Liver (tissue), 8 donors: ENCODE measurements at regions not wholly inside any gene's neighbourhood (a gene's known extent, or its start where the extent isn't known, plus 50 kb on each side); places are given as distances from the start of the nearest gene placed in this dataset.

Source experiments
- DNase-seq: peaks from one replicate; pipeline ENCODE4 v3.0.0-alpha.2; 2017; ENCODE audit warnings: low spot score
- H3K27ac ChIP-seq, 2 donors: one replicate each; pipeline ENCODE4 v1.7.0; 2013; ENCODE audit warnings: inconsistent platforms in 2 of 2, low read length in 2 of 2, control low read depth in 1 of 2, low read depth in 1 of 2, mild to moderate bottlenecking in 1 of 2
- H3K27me3 ChIP-seq, 4 donors: one replicate each; pipeline versions ENCODE4 v1.6.1 to v1.7.0; 2013; ENCODE audit warnings: low read length in 3 of 4, inconsistent platforms in 1 of 4, mild to moderate bottlenecking in 1 of 4, moderate library complexity in 1 of 4; ENCODE audit not compliant: control insufficient read depth in 4 of 4, insufficient read depth in 4 of 4
- H3K36me3 ChIP-seq, 4 donors: one replicate each; pipeline versions ENCODE4 v1.6.1 to v1.7.0; 2013; ENCODE audit warnings: low read length in 3 of 4, mild to moderate bottlenecking in 3 of 4, low read depth in 1 of 4, moderate library complexity in 1 of 4; ENCODE audit not compliant: control insufficient read depth in 4 of 4, insufficient read depth in 3 of 4
- H3K4me1 ChIP-seq, 4 donors: one replicate each; pipeline versions ENCODE4 v1.6.1 to v1.7.0; 2013; ENCODE audit warnings: low read length in 3 of 4, mild to moderate bottlenecking in 3 of 4, moderate library complexity in 1 of 4; ENCODE audit not compliant: control insufficient read depth in 4 of 4, insufficient read depth in 4 of 4
- H3K4me3 ChIP-seq, 3 donors: one replicate each; pipeline versions ENCODE4 v1.6.1 to v1.7.0; 2013; ENCODE audit warnings: low read length in 3 of 3, control low read depth in 1 of 3, low read depth in 1 of 3, mild to moderate bottlenecking in 1 of 3
- H3K9ac ChIP-seq, 2 donors: one replicate each; pipeline ENCODE4 v1.7.0; 2013; ENCODE audit warnings: low read length in 2 of 2, mild to moderate bottlenecking in 2 of 2, moderate library complexity in 2 of 2, control low read depth in 1 of 2, low read depth in 1 of 2
- H3K9me3 ChIP-seq, 4 donors: one replicate each; pipeline versions ENCODE4 v1.6.1 to v1.7.0; 2013; ENCODE audit warnings: low read length in 3 of 4; ENCODE audit not compliant: control insufficient read depth in 4 of 4
- ATF3 ChIP-seq: IDR thresholded peaks from 2 replicates; pipeline ENCODE4 v1.6.1; 2016; ENCODE audit warnings: antibody characterized with exemption
- EGR1 ChIP-seq, 2 donors: IDR thresholded peaks; 2 replicates each; pipeline ENCODE4 v1.6.1; 2016 to 2018; ENCODE audit warnings: antibody characterized with exemption in 2 of 2, low read depth in 2 of 2
- FOXA1 ChIP-seq: IDR thresholded peaks from 2 replicates; pipeline ENCODE4 v1.6.1; 2016; ENCODE audit warnings: antibody characterized with exemption
- FOXA2 ChIP-seq: IDR thresholded peaks from 2 replicates; pipeline ENCODE4 v1.6.1; 2016; ENCODE audit warnings: antibody characterized with exemption
- GABPA ChIP-seq, 2 donors: IDR thresholded peaks in 1 of 2; conservative IDR thresholded peaks in 1 of 2; 2 replicates each; pipeline ENCODE4 v1.6.1; 2016; ENCODE audit warnings: antibody characterized with exemption in 2 of 2, mild to moderate bottlenecking in 1 of 2, moderate library complexity in 1 of 2
- HNF4A ChIP-seq, 2 donors: conservative IDR thresholded peaks; 2 replicates each; pipeline ENCODE4 v1.6.1; 2016; ENCODE audit warnings: antibody characterized with exemption in 2 of 2, mild to moderate bottlenecking in 2 of 2
- HNF4G ChIP-seq: IDR thresholded peaks from 2 replicates; pipeline ENCODE4 v1.6.1; 2016; ENCODE audit warnings: antibody characterized with exemption
- JUND ChIP-seq, 2 donors: IDR thresholded peaks; 2 replicates each; pipeline ENCODE4 v1.6.1; 2016; ENCODE audit warnings: antibody characterized with exemption in 2 of 2
- RAD21 ChIP-seq, 2 donors: IDR thresholded peaks; 2 replicates each; pipeline ENCODE4 v1.6.1; 2016; ENCODE audit warnings: antibody characterized with exemption in 2 of 2, mild to moderate bottlenecking in 2 of 2
- RXRA ChIP-seq, 2 donors: IDR thresholded peaks; 2 replicates each; pipeline ENCODE4 v1.6.1; 2017 to 2018; ENCODE audit warnings: antibody characterized with exemption in 2 of 2, mild to moderate bottlenecking in 1 of 2
- SP1 ChIP-seq: IDR thresholded peaks from 2 replicates; pipeline ENCODE4 v1.6.1; 2018; ENCODE audit warnings: antibody characterized with exemption, mild to moderate bottlenecking
- TAF1 ChIP-seq: conservative IDR thresholded peaks from 2 replicates; pipeline ENCODE4 v1.6.1; 2016; ENCODE audit warnings: antibody characterized with exemption, mild to moderate bottlenecking
- WGBS: extraction: QIAGEN DNeasy Blood & Tissue Kit; methylation state at CpG from one replicate; pipeline ENCODE4 v1.1.7; 2013; 5-methylcytosine and 5-hydroxymethylcytosine counted together
- TF ChIP-seq, protein P1 (sequence below): fragments of 150-350 bp; IDR thresholded peaks from 2 replicates; pipeline ENCODE4 v1.5.1; 2017; ENCODE audit warnings: improper control_type of control experiment, low read depth, low read length; ENCODE audit not compliant: missing input control
- TF ChIP-seq, protein P2 (sequence below): IDR thresholded peaks from 2 replicates; pipeline ENCODE4 v1.6.1; 2016; ENCODE audit warnings: antibody characterized with exemption
- donor health status: healthy.
- donor health status: healthy.
- donor health status: healthy.
- donor health status: healthy.
- donor health status: healthy.

DNA sequence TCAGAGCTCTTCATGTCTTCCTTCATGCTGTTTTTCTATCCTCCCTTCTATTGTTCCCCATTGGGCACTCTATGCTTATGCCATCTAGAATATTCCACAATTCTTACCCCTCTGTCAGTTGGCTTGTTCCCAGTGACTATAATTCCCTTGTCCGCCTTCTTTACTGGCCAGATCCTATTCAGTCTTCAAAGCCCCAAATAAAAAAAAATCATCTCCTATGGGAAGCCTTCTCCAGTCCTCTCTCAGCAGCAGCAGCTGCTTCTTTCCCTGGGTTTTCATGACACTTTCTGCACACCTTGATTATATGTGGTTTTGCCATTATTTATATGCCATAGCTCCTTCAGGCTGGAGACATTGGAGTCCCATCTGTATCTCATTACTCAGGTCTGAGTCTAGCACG, 54.6 kb upstream of the TNFAIP8 start:
- H3K9me3 ChIP-seq, result no peaks in the 10 kb centered on the region
- DNase-seq, result no peak
- TF ChIP-seq, protein P1, sequence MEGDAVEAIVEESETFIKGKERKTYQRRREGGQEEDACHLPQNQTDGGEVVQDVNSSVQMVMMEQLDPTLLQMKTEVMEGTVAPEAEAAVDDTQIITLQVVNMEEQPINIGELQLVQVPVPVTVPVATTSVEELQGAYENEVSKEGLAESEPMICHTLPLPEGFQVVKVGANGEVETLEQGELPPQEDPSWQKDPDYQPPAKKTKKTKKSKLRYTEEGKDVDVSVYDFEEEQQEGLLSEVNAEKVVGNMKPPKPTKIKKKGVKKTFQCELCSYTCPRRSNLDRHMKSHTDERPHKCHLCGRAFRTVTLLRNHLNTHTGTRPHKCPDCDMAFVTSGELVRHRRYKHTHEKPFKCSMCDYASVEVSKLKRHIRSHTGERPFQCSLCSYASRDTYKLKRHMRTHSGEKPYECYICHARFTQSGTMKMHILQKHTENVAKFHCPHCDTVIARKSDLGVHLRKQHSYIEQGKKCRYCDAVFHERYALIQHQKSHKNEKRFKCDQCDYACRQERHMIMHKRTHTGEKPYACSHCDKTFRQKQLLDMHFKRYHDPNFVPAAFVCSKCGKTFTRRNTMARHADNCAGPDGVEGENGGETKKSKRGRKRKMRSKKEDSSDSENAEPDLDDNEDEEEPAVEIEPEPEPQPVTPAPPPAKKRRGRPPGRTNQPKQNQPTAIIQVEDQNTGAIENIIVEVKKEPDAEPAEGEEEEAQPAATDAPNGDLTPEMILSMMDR, result no peak
- TF ChIP-seq TAF1, result no peak
- no peak for TF ChIP-seq SP1
- no peak for TF ChIP-seq FOXA2
- TF ChIP-seq RXRA (IDR thresholded peaks at IDR 0.05), result no peak
- TF ChIP-seq HNF4G, result no peak
- no peak for TF ChIP-seq EGR1 (IDR thresholded peaks at IDR 0.05; ENCODE audit: low read depth in 2 of 2)
- peaks cover 0 to 3% (median 0%) of the 10 kb centered on the region in 4 donors for H3K4me1 ChIP-seq
- 96% methylated on average over 2 of the region's 2 CpGs for WGBS
- H3K27ac ChIP-seq, result no peak overlapping the region
- no peak overlapping the region for H3K9ac ChIP-seq
- no peak overlapping the region for H3K4me3 ChIP-seq
- no peaks in the 10 kb centered on the region for H3K36me3 ChIP-seq
- no peaks in the 10 kb centered on the region for H3K27me3 ChIP-seq

- no peak overlapping the region for H3K9ac ChIP-seq
- H3K9me3 ChIP-seq, result no peaks in the 10 kb centered on the region
- H3K4me3 ChIP-seq, result no peak overlapping the region
- H3K4me1 ChIP-seq, result peaks cover 0 to 3% (median 0%) of the 10 kb centered on the region in 4 donors
- TF ChIP-seq GABPA (IDR thresholded peaks at IDR 0.05 in 1 of 2, conservative IDR thresholded peaks at IDR 0.05 in 1 of 2), result no peak
- no peak for TF ChIP-seq JUND (IDR thresholded peaks at IDR 0.05)
- TF ChIP-seq HNF4A (conservative IDR thresholded peaks at IDR 0.05), result no peak
- TF ChIP-seq EGR1 (IDR thresholded peaks at IDR 0.05; ENCODE audit: low read depth in 2 of 2), result no peak
- no peak for TF ChIP-seq FOXA1
- no peak for TF ChIP-seq ATF3
- TF ChIP-seq, protein P2, sequence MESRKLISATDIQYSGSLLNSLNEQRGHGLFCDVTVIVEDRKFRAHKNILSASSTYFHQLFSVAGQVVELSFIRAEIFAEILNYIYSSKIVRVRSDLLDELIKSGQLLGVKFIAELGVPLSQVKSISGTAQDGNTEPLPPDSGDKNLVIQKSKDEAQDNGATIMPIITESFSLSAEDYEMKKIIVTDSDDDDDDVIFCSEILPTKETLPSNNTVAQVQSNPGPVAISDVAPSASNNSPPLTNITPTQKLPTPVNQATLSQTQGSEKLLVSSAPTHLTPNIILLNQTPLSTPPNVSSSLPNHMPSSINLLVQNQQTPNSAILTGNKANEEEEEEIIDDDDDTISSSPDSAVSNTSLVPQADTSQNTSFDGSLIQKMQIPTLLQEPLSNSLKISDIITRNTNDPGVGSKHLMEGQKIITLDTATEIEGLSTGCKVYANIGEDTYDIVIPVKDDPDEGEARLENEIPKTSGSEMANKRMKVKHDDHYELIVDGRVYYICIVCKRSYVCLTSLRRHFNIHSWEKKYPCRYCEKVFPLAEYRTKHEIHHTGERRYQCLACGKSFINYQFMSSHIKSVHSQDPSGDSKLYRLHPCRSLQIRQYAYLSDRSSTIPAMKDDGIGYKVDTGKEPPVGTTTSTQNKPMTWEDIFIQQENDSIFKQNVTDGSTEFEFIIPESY, result no peak
- TF ChIP-seq, protein P1, result no peak
- TF ChIP-seq RXRA (IDR thresholded peaks at IDR 0.05), result no peak
- no peak for TF ChIP-seq RAD21 (IDR thresholded peaks at IDR 0.05)
- H3K27ac ChIP-seq, result no peak overlapping the region
- no peaks in the 10 kb centered on the region for H3K36me3 ChIP-seq
- no peaks in the 10 kb centered on the region for H3K27me3 ChIP-seq
- no peak for DNase-seq
Measured at GRCh38 chr5:119301906-119302305, 53.9 kb upstream of the TNFAIP8 start.
